ENCODE measurements at regions not wholly inside any gene's neighbourhood (a gene's known extent, or its start where the extent isn't known, plus 50 kb on each side); places are given as distances from the start of the nearest gene placed in this dataset.

DNA sequence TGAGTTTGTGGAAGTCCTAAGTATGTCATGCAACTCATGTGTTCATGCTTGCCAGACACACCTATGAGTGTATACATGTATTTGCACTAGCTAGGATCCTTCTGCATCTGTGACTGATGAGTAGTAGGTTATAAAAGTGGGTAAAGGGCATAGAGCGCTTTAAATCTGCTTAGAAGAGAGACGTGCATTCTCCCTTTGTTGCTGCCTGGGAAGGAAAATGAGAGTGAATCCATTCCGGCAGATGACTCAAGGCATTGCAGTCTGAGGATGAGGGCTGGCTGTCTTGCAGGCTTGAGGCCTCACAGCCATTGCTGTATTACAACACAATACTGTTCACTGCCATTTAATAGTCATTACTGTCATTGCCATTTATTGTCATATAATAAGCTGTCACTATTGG, 120.8 kb upstream of the UMPS start:
- Histone ChIP-seq H3K36me3 (ENCODE audit: control insufficient read depth in 2 of 3, insufficient read depth in 3 of 3, low read length in 3 of 3) (no peaks in the 10 kb centered on the region), H3K4me3 (ENCODE audit: low read length in 3 of 3) (no peak overlapping the region), H3K9ac (ENCODE audit: low read length in 3 of 3) (no peak overlapping the region), H3K9me3 (ENCODE audit: control insufficient read depth in 2 of 3, insufficient read depth in 1 of 3, low read length in 3 of 3) (no peaks in the 10 kb centered on the region), H3K4me1 (ENCODE audit: control insufficient read depth in 2 of 3, insufficient read depth in 2 of 3, low read depth in 1 of 3, low read length in 3 of 3) (no peaks in the 10 kb centered on the region), H3K27ac (ENCODE audit: low read depth in 2 of 2, low read length in 2 of 2) (no peak overlapping the region), H3K27me3 (ENCODE audit: control insufficient read depth, insufficient read depth, low read length) (no peaks in the 10 kb centered on the region)
- DNase-seq: no peak
- intact Hi-C loops (cut with DNase I): no loop called here
- FAIRE-seq: no peak
- TF ChIP-seq, protein P1, sequence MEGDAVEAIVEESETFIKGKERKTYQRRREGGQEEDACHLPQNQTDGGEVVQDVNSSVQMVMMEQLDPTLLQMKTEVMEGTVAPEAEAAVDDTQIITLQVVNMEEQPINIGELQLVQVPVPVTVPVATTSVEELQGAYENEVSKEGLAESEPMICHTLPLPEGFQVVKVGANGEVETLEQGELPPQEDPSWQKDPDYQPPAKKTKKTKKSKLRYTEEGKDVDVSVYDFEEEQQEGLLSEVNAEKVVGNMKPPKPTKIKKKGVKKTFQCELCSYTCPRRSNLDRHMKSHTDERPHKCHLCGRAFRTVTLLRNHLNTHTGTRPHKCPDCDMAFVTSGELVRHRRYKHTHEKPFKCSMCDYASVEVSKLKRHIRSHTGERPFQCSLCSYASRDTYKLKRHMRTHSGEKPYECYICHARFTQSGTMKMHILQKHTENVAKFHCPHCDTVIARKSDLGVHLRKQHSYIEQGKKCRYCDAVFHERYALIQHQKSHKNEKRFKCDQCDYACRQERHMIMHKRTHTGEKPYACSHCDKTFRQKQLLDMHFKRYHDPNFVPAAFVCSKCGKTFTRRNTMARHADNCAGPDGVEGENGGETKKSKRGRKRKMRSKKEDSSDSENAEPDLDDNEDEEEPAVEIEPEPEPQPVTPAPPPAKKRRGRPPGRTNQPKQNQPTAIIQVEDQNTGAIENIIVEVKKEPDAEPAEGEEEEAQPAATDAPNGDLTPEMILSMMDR (IDR thresholded peaks at IDR 0.05; ENCODE audit: borderline replicate concordance, extremely low read depth, insufficient read depth): no peak

DNA sequence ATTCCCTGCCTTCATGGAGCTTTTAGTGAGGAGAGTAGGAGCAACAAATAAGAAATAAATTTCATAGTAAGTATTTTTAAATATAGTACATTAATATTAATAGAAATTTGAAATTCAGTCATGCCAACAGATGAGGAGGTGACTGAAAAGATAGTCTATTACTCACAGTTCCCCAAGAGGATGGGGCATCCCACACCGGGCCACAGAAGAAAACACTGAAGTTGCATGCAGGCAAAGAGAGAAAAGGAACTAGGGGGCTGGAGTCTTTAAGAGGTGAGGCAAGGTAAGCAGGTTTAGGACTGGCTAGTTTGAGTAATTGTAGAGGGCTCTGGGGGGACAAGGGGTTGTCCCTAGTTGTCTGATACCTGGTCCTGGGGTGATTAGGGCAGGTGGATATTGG, 120.1 kb upstream of the UMPS start:
- TF ChIP-seq, protein P1 (IDR thresholded peaks at IDR 0.05; ENCODE audit: borderline replicate concordance, extremely low read depth, insufficient read depth): no peak
- Histone ChIP-seq H3K9me3 (ENCODE audit: control insufficient read depth in 2 of 3, insufficient read depth in 1 of 3, low read length in 3 of 3) (no peaks in the 10 kb centered on the region), H3K4me1 (ENCODE audit: control insufficient read depth in 2 of 3, insufficient read depth in 2 of 3, low read depth in 1 of 3, low read length in 3 of 3) (no peaks in the 10 kb centered on the region), H3K27ac (ENCODE audit: low read depth in 2 of 2, low read length in 2 of 2) (no peak overlapping the region), H3K4me3 (ENCODE audit: low read length in 3 of 3) (no peak overlapping the region), H3K27me3 (ENCODE audit: control insufficient read depth, insufficient read depth, low read length) (no peaks in the 10 kb centered on the region), H3K9ac (ENCODE audit: low read length in 3 of 3) (no peak overlapping the region), H3K36me3 (ENCODE audit: control insufficient read depth in 2 of 3, insufficient read depth in 3 of 3, low read length in 3 of 3) (no peaks in the 10 kb centered on the region)
- DNase-seq (no peak), FAIRE-seq (no peak)
- intact Hi-C loops (cut with DNase I): no loop called here

DNA sequence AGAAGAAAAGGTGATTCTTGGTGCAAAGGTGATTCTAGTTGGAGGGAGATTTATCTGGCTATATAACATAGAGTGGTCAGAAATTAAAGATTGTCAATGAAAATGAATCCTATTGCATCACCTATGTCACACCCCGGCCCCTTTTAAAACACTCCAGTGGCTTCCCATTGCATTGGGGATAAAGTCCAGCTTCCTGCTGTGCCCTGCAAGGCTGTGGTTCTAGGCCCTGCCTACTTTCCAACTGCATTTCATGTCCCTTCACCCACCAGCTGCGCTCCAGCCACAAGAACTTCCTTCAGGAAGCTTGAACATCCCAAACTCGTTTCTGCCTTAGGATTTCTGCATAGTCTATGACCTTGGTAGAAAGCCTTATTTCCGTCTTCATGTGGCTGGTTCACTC, 118.7 kb upstream of the UMPS start:
- Histone ChIP-seq H3K36me3 (ENCODE audit: control insufficient read depth in 2 of 3, insufficient read depth in 3 of 3, low read length in 3 of 3) (no peaks in the 10 kb centered on the region), H3K4me1 (ENCODE audit: control insufficient read depth in 2 of 3, insufficient read depth in 2 of 3, low read depth in 1 of 3, low read length in 3 of 3) (no peaks in the 10 kb centered on the region), H3K4me3 (ENCODE audit: low read length in 3 of 3) (no peak overlapping the region), H3K9ac (ENCODE audit: low read length in 3 of 3) (no peak overlapping the region), H3K27me3 (ENCODE audit: control insufficient read depth, insufficient read depth, low read length) (no peaks in the 10 kb centered on the region), H3K27ac (ENCODE audit: low read depth in 2 of 2, low read length in 2 of 2) (no peak overlapping the region), H3K9me3 (ENCODE audit: control insufficient read depth in 2 of 3, insufficient read depth in 1 of 3, low read length in 3 of 3) (no peaks in the 10 kb centered on the region)
- intact Hi-C loops (cut with DNase I): no loop called here
- DNase-seq (no peak), FAIRE-seq (no peak)
- TF ChIP-seq, protein P1 (IDR thresholded peaks at IDR 0.05; ENCODE audit: borderline replicate concordance, extremely low read depth, insufficient read depth): no peak

DNA sequence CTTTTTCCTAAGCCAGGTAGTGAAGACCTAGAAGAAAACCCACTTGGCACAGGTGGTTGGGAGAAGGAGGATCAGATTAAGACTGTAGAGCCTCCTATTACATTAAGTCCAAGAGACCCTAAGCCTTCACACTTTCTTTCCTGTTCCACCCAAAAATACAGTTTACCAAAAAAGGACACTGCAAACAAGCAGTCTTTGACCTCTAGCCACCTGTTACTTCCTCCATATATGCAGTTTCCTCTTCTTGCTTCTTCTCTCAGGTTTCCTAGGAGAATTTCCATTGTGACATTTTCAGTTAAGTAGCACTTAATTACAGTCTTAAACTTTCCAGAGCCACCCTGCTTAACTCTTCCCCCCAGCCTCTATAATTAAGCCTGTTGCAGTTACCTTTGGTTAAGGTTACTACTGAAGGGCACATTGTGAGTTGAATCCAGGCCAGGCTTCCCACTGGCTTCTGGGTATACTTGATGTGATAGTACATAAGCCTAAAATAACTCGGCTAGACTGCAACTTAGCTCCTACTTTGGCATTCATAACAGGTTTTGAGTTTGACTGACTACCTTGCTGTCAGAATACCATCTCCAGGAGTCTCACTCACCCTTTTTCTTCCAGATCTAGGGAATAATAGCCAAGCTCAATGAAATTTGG, 114.2 kb upstream of the UMPS start:
- no peak for FAIRE-seq
- TF ChIP-seq, protein P1 (IDR thresholded peaks at IDR 0.05; ENCODE audit: borderline replicate concordance, extremely low read depth, insufficient read depth): no peak

More for the DNA sequence above, 114.2 kb upstream of the UMPS start:
- H3K9me3 ChIP-seq (ENCODE audit: control insufficient read depth in 2 of 3, insufficient read depth in 1 of 3, low read length in 3 of 3): no peaks in the 10 kb centered on the region
- H3K27me3 ChIP-seq (ENCODE audit: control insufficient read depth, insufficient read depth, low read length): no peaks in the 10 kb centered on the region
- peak overlapping the region in 1 of 2 donors; percentile 49 for H3K27ac ChIP-seq (ENCODE audit: low read depth in 2 of 2, low read length in 2 of 2)
- H3K36me3 ChIP-seq (ENCODE audit: control insufficient read depth in 2 of 3, insufficient read depth in 3 of 3, low read length in 3 of 3): no peaks in the 10 kb centered on the region
- no peak overlapping the region for H3K9ac ChIP-seq (ENCODE audit: low read length in 3 of 3)
- DNase-seq: no peak
- intact Hi-C loops (cut with DNase I): no loop called here
- H3K4me3 ChIP-seq (ENCODE audit: low read length in 3 of 3): no peak overlapping the region
- H3K4me1 ChIP-seq (ENCODE audit: control insufficient read depth in 2 of 3, insufficient read depth in 2 of 3, low read depth in 1 of 3, low read length in 3 of 3): peaks cover 0 to 4% (median 0%) of the 10 kb centered on the region in 3 donors
